ENCODE measurements at regions not wholly inside any gene's neighbourhood (a gene's known extent, or its start where the extent isn't known, plus 50 kb on each side); places are given as distances from the start of the nearest gene placed in this dataset.
"Not testable (repeated sequence)": the region's sequence is repeated elsewhere in the genome, so short reads cannot be mapped to it uniquely, and the experiment has no call there.

- DNase-seq, result no peak
Observed at GRCh38 chr4:123501733-123502132, 105.1 kb downstream of the SPRY1 start.

GRCh38 chr4:123503698-123504363, 107.2 kb downstream of the SPRY1 start:
- DNase-seq, result no peak

GRCh38 chr4:123505095-123506010, 108.8 kb downstream of the SPRY1 start:
- no peak for DNase-seq

- DNase-seq, result no peak
Observed at GRCh38 chr4:123506011-123506695, 109.6 kb downstream of the SPRY1 start.

- no peak for DNase-seq
Observed at GRCh38 chr4:123507376-123507775, 110.8 kb downstream of the SPRY1 start.

GRCh38 chr4:123510221-123510620, 113.6 kb downstream of the SPRY1 start:
- DNase-seq, result no peak

GRCh38 chr4:123510659-123511058, 114.1 kb downstream of the SPRY1 start:
- no peak for DNase-seq

- no peak for DNase-seq
Observed at GRCh38 chr4:123516576-123516975, 120.0 kb downstream of the SPRY1 start.

GRCh38 chr4:123517176-123517575, 120.6 kb downstream of the SPRY1 start:
- DNase-seq, result no peak

- DNase-seq, result no peak
Observed at GRCh38 chr4:123517971-123518370, 121.4 kb downstream of the SPRY1 start.

- no peak for DNase-seq
Observed at GRCh38 chr4:123520325-123520724, 123.7 kb downstream of the SPRY1 start.

GRCh38 chr4:123522081-123522480, 125.5 kb downstream of the SPRY1 start:
- DNase-seq, result no peak

- DNase-seq, result no peak
Observed at GRCh38 chr4:123522646-123523045, 126.1 kb downstream of the SPRY1 start.

GRCh38 chr4:123524958-123525628, 128.5 kb downstream of the SPRY1 start:
- DNase-seq, result no peak

- peak; percentile 4 for DNase-seq
Observed at GRCh38 chr4:123526511-123526910, 129.9 kb downstream of the SPRY1 start.

GRCh38 chr4:123528501-123529277, 132.1 kb downstream of the SPRY1 start:
- DNase-seq, result no peak

- no peak for DNase-seq
Observed at GRCh38 chr4:123529278-123529568, 132.6 kb downstream of the SPRY1 start.

- no peak for DNase-seq
Observed at GRCh38 chr4:123530357-123530756, 133.8 kb downstream of the SPRY1 start.

GRCh38 chr4:123535037-123535748, 138.6 kb downstream of the SPRY1 start:
- no peak for DNase-seq

- no peak for DNase-seq
Observed at GRCh38 chr4:123536225-123536624, 139.6 kb downstream of the SPRY1 start.

- DNase-seq, result not testable (repeated sequence)
Observed at GRCh38 chr4:123537906-123538402, 141.4 kb downstream of the SPRY1 start.
